ENCODE measurements at regions not wholly inside any gene's neighbourhood (a gene's known extent, or its start where the extent isn't known, plus 50 kb on each side); places are given as distances from the start of the nearest gene placed in this dataset.

DNA sequence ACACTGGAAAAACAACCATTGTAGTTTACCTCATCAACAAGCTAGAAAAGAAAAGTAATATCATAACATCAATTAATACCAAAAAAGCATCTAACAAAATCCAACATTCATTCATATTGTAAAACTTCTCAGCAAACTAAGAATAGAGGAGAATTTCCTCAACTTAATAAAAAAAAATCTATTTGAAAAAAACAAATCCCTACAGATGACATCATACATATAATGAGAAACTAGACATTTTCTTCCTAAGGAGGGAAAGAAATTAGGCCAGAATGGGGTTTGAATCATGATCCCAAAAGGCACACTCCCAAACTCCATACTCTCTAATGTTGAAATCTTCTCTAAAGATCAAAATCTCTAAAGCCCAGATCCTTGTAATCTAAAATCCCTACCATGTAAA, 460.0 kb downstream of the IRS1 start:
- H3K9ac ChIP-seq (ENCODE audit: low read depth in 1 of 2, low read length in 2 of 2) = no peak overlapping the region
- no peak overlapping the region for H3K27ac ChIP-seq (ENCODE audit: low read depth in 1 of 2, low read length in 2 of 2)
- no peak overlapping the region for H3K4me3 ChIP-seq (ENCODE audit: low read depth in 1 of 3, low read length in 3 of 3)
- H3K36me3 ChIP-seq (ENCODE audit: control insufficient read depth in 4 of 4, insufficient read depth in 3 of 4, low read depth in 1 of 4, low read length in 3 of 4) = no peaks in the 10 kb centered on the region
- no peak for DNase-seq (ENCODE audit: low spot score)
- H3K4me1 ChIP-seq (ENCODE audit: control insufficient read depth in 4 of 4, insufficient read depth in 4 of 4, low read length in 3 of 4) = no peaks in the 10 kb centered on the region
- TF ChIP-seq SP1 (IDR thresholded peaks at IDR 0.05) (no peak), RAD21 (IDR thresholded peaks at IDR 0.05) (no peak), HNF4G (IDR thresholded peaks at IDR 0.05) (no peak)
- H3K9me3 ChIP-seq (ENCODE audit: control insufficient read depth in 4 of 4, low read length in 3 of 4) = no peaks in the 10 kb centered on the region
- no peaks in the 10 kb centered on the region for H3K27me3 ChIP-seq (ENCODE audit: control insufficient read depth in 4 of 4, insufficient read depth in 4 of 4, low read length in 3 of 4)

DNA sequence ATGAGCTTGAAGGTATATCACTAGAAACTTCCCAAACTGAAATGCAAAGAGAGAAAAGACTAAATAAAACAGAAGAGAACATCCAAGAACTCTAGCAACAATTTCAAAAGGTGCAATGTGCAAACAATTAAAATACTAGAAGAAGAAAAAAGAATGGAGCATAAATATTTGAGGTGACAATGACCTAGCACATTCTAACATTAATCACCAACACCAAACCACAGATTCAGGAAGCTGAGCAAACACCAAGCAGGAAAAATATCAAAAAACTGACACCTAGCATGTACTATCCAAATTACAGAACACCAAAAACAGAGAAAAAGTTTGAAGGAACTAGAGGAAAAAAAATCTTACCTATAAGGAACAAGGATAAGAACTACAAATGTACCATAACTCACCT, 460.8 kb downstream of the IRS1 start:
- no peak overlapping the region for H3K4me3 ChIP-seq (ENCODE audit: low read depth in 1 of 3, low read length in 3 of 3)
- no peak for DNase-seq (ENCODE audit: low spot score)
- H3K27ac ChIP-seq (ENCODE audit: low read depth in 1 of 2, low read length in 2 of 2) = no peak overlapping the region
- H3K4me1 ChIP-seq (ENCODE audit: control insufficient read depth in 4 of 4, insufficient read depth in 4 of 4, low read length in 3 of 4) = no peaks in the 10 kb centered on the region
- no peak overlapping the region for H3K9ac ChIP-seq (ENCODE audit: low read depth in 1 of 2, low read length in 2 of 2)
- no peaks in the 10 kb centered on the region for H3K36me3 ChIP-seq (ENCODE audit: control insufficient read depth in 4 of 4, insufficient read depth in 3 of 4, low read depth in 1 of 4, low read length in 3 of 4)
- no peaks in the 10 kb centered on the region for H3K27me3 ChIP-seq (ENCODE audit: control insufficient read depth in 4 of 4, insufficient read depth in 4 of 4, low read length in 3 of 4)
- H3K9me3 ChIP-seq (ENCODE audit: control insufficient read depth in 4 of 4, low read length in 3 of 4) = no peaks in the 10 kb centered on the region
- TF ChIP-seq, protein P1, sequence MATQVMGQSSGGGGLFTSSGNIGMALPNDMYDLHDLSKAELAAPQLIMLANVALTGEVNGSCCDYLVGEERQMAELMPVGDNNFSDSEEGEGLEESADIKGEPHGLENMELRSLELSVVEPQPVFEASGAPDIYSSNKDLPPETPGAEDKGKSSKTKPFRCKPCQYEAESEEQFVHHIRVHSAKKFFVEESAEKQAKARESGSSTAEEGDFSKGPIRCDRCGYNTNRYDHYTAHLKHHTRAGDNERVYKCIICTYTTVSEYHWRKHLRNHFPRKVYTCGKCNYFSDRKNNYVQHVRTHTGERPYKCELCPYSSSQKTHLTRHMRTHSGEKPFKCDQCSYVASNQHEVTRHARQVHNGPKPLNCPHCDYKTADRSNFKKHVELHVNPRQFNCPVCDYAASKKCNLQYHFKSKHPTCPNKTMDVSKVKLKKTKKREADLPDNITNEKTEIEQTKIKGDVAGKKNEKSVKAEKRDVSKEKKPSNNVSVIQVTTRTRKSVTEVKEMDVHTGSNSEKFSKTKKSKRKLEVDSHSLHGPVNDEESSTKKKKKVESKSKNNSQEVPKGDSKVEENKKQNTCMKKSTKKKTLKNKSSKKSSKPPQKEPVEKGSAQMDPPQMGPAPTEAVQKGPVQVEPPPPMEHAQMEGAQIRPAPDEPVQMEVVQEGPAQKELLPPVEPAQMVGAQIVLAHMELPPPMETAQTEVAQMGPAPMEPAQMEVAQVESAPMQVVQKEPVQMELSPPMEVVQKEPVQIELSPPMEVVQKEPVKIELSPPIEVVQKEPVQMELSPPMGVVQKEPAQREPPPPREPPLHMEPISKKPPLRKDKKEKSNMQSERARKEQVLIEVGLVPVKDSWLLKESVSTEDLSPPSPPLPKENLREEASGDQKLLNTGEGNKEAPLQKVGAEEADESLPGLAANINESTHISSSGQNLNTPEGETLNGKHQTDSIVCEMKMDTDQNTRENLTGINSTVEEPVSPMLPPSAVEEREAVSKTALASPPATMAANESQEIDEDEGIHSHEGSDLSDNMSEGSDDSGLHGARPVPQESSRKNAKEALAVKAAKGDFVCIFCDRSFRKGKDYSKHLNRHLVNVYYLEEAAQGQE (IDR thresholded peaks at IDR 0.05) = no peak
- TF ChIP-seq EGR1 (IDR thresholded peaks at IDR 0.05; ENCODE audit: low read depth in 2 of 2) (no peak), RXRA (IDR thresholded peaks at IDR 0.05) (no peak), RAD21 (IDR thresholded peaks at IDR 0.05) (no peak), JUND (IDR thresholded peaks at IDR 0.05) (no peak), SP1 (IDR thresholded peaks at IDR 0.05) (no peak), ATF3 (IDR thresholded peaks at IDR 0.05) (no peak), HNF4A (conservative IDR thresholded peaks at IDR 0.05) (no peak), TAF1 (conservative IDR thresholded peaks at IDR 0.05) (no peak), FOXA1 (IDR thresholded peaks at IDR 0.05) (no peak), GABPA (IDR thresholded peaks at IDR 0.05 in 1 of 2, conservative IDR thresholded peaks at IDR 0.05 in 1 of 2) (no peak), YY1 (IDR thresholded peaks at IDR 0.05) (no peak), MAX (IDR thresholded peaks at IDR 0.05) (no peak), CTCF (IDR thresholded peaks at IDR 0.05; ENCODE audit: low read depth, low read length, missing input control) (no peak), FOXA2 (IDR thresholded peaks at IDR 0.05) (no peak), HNF4G (IDR thresholded peaks at IDR 0.05) (no peak)
- TF ChIP-seq, protein P2, sequence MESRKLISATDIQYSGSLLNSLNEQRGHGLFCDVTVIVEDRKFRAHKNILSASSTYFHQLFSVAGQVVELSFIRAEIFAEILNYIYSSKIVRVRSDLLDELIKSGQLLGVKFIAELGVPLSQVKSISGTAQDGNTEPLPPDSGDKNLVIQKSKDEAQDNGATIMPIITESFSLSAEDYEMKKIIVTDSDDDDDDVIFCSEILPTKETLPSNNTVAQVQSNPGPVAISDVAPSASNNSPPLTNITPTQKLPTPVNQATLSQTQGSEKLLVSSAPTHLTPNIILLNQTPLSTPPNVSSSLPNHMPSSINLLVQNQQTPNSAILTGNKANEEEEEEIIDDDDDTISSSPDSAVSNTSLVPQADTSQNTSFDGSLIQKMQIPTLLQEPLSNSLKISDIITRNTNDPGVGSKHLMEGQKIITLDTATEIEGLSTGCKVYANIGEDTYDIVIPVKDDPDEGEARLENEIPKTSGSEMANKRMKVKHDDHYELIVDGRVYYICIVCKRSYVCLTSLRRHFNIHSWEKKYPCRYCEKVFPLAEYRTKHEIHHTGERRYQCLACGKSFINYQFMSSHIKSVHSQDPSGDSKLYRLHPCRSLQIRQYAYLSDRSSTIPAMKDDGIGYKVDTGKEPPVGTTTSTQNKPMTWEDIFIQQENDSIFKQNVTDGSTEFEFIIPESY (IDR thresholded peaks at IDR 0.05) = no peak

All from liver (tissue), 7 donors.